ENCODE measurements at regions not wholly inside any gene's neighbourhood (a gene's known extent, or its start where the extent isn't known, plus 50 kb on each side); places are given as distances from the start of the nearest gene placed in this dataset.

- no peak overlapping the region for H3K27ac ChIP-seq (ENCODE audit: low read length)
- no peaks in the 10 kb centered on the region for H3K36me3 ChIP-seq (ENCODE audit: insufficient read depth, low read length)
- H2AFZ ChIP-seq (ENCODE audit: low read depth, low read length): no peak overlapping the region
- H4K20me1 ChIP-seq (ENCODE audit: insufficient read depth): no peaks in the 10 kb centered on the region
- H3K27me3 ChIP-seq (ENCODE audit: insufficient read depth, low read depth, low read length): no peaks in the 10 kb centered on the region
- TF ChIP-seq SMC3 (conservative IDR thresholded peaks at IDR 0.05; ENCODE audit: poor library complexity): no peak
- TF ChIP-seq CTCF (IDR thresholded peaks at IDR 0.05; ENCODE audit: poor library complexity, severe bottlenecking): no peak
- TF ChIP-seq EP300 (conservative IDR thresholded peaks at IDR 0.05; ENCODE audit: poor library complexity, severe bottlenecking): peak; percentile 63
- TF ChIP-seq MXI1 (conservative IDR thresholded peaks at IDR 0.05; ENCODE audit: poor library complexity, severe bottlenecking): no peak
- peak; percentile 42 for TF ChIP-seq POLR2AphosphoS5 (IDR thresholded peaks at IDR 0.05)
- no peak overlapping the region for H3K4me3 ChIP-seq (ENCODE audit: low read length)
- no peaks in the 10 kb centered on the region for H3K79me2 ChIP-seq (replicated peaks; ENCODE audit: insufficient read depth, low read length)
- no peaks in the 10 kb centered on the region for H3K9me2 ChIP-seq (ENCODE audit: insufficient read depth, low read length)
- H3F3A ChIP-seq (ENCODE audit: insufficient read depth, low read length, poor library complexity, severe bottlenecking): peaks cover 4% of the 10 kb centered on the region
- no peak overlapping the region for H3K4me2 ChIP-seq (ENCODE audit: low read length)
- no peak overlapping the region for H3K9ac ChIP-seq (ENCODE audit: low read length)
- H3K9me3 ChIP-seq (ENCODE audit: low read length): no peaks in the 10 kb centered on the region
Observed at GRCh38 chr5:102654559-102655349, 100.4 kb upstream of the PAM start.

DNA sequence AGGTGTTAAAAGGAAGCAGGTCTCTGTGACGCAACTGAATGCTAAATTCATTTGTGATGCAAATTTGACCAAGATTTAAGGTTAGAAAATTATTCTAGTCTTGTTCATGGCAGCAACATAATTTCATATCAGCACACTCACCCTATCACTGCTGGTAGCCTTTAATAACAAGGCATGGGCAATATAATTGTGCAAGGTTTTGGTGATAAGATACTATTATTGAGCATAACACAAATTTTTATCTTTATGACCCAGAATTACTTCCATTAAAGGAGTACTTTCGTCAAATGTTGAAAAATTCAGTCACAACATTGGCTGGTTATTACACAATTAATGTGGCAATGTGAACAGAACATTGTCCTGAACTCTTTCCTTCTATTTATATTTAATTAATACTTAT is 96.0 kb upstream of the PAM start:
- H3K9me2 ChIP-seq (ENCODE audit: insufficient read depth, low read length): no peaks in the 10 kb centered on the region
- H4K20me1 ChIP-seq (ENCODE audit: insufficient read depth): no peaks in the 10 kb centered on the region
- H2AFZ ChIP-seq (ENCODE audit: low read depth, low read length): no peak overlapping the region
- H3K4me3 ChIP-seq (ENCODE audit: low read length): no peak overlapping the region
- no peak overlapping the region for H3K4me2 ChIP-seq (ENCODE audit: low read length)
- H3K9me3 ChIP-seq (ENCODE audit: low read length): no peaks in the 10 kb centered on the region
- no peaks in the 10 kb centered on the region for H3K27me3 ChIP-seq (ENCODE audit: insufficient read depth, low read depth, low read length)
- no peaks in the 10 kb centered on the region for H3K79me2 ChIP-seq (replicated peaks; ENCODE audit: insufficient read depth, low read length)
- TF ChIP-seq CTCF (IDR thresholded peaks at IDR 0.05; ENCODE audit: poor library complexity, severe bottlenecking) (no peak), SMC3 (conservative IDR thresholded peaks at IDR 0.05; ENCODE audit: poor library complexity) (no peak), RAD21 (conservative IDR thresholded peaks at IDR 0.05) (no peak), TAF1 (IDR thresholded peaks at IDR 0.05; ENCODE audit: low read depth) (no peak), EZH2 (IDR thresholded peaks at IDR 0.05; ENCODE audit: borderline replicate concordance, insufficient read depth, low read length, poor library complexity, severe bottlenecking) (no peak), POLR2AphosphoS5 (IDR thresholded peaks at IDR 0.05) (no peak), EP300 (conservative IDR thresholded peaks at IDR 0.05; ENCODE audit: poor library complexity, severe bottlenecking) (no peak), MXI1 (conservative IDR thresholded peaks at IDR 0.05; ENCODE audit: poor library complexity, severe bottlenecking) (no peak)
- TF ChIP-seq, protein P1, sequence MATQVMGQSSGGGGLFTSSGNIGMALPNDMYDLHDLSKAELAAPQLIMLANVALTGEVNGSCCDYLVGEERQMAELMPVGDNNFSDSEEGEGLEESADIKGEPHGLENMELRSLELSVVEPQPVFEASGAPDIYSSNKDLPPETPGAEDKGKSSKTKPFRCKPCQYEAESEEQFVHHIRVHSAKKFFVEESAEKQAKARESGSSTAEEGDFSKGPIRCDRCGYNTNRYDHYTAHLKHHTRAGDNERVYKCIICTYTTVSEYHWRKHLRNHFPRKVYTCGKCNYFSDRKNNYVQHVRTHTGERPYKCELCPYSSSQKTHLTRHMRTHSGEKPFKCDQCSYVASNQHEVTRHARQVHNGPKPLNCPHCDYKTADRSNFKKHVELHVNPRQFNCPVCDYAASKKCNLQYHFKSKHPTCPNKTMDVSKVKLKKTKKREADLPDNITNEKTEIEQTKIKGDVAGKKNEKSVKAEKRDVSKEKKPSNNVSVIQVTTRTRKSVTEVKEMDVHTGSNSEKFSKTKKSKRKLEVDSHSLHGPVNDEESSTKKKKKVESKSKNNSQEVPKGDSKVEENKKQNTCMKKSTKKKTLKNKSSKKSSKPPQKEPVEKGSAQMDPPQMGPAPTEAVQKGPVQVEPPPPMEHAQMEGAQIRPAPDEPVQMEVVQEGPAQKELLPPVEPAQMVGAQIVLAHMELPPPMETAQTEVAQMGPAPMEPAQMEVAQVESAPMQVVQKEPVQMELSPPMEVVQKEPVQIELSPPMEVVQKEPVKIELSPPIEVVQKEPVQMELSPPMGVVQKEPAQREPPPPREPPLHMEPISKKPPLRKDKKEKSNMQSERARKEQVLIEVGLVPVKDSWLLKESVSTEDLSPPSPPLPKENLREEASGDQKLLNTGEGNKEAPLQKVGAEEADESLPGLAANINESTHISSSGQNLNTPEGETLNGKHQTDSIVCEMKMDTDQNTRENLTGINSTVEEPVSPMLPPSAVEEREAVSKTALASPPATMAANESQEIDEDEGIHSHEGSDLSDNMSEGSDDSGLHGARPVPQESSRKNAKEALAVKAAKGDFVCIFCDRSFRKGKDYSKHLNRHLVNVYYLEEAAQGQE (IDR thresholded peaks at IDR 0.05; ENCODE audit: borderline replicate concordance): no peak
- peaks cover 4% of the 10 kb centered on the region for H3F3A ChIP-seq (ENCODE audit: insufficient read depth, low read length, poor library complexity, severe bottlenecking)
- no peak overlapping the region for H3K27ac ChIP-seq (ENCODE audit: low read length)
- no peak overlapping the region for H3K9ac ChIP-seq (ENCODE audit: low read length)
- no peaks in the 10 kb centered on the region for H3K36me3 ChIP-seq (ENCODE audit: insufficient read depth, low read length)
